Vagina (tissue), 2 donors: ENCODE measurements at regions not wholly inside any gene's neighbourhood (a gene's known extent, or its start where the extent isn't known, plus 50 kb on each side); places are given as distances from the start of the nearest gene placed in this dataset.
A peak's percentile ranks its signal among the peaks of the same experiment; 100 is the strongest.

Source experiments
- DNase-seq, 2 donors: peaks; one replicate each; pipeline ENCODE4 v3.0.0-alpha.2; 2017; ENCODE audit errors: extremely low spot score in 2 of 2
- H3K27ac ChIP-seq: fragments of 200-600 bp; sonication (generic); one replicate; pipeline ENCODE4 v1.5.1; 2019
- H3K27me3 ChIP-seq: fragments of 200-600 bp; sonication (generic); one replicate; pipeline ENCODE4 v1.5.1; 2019
- H3K36me3 ChIP-seq, 2 donors: fragments of 200-600 bp; sonication (generic); one replicate each; pipeline ENCODE4 v1.5.1; 2017 to 2019
- H3K4me1 ChIP-seq: fragments of 200-600 bp; sonication (generic); one replicate; pipeline ENCODE4 v1.5.1; 2019
- H3K4me3 ChIP-seq, 2 donors: fragments of 200-600 bp; sonication (generic); 1 replicate in 1 of 2; 2 replicates in 1 of 2; pipeline ENCODE4 v1.5.1; 2016 to 2019
- H3K9me3 ChIP-seq: fragments of 200-600 bp; sonication (generic); one replicate; pipeline ENCODE4 v1.5.1; 2019
- CTCF ChIP-seq, 3 experiments: fragments of 450-650 bp in 2 of 3; fragments of 200-600 bp in 1 of 3; sonication (generic) in 1 of 3; IDR thresholded peaks; one replicate each; pipeline ENCODE4 v1.5.1; 2017 to 2019; ENCODE audit warnings: antibody characterized with exemption in 3 of 3, mild to moderate bottlenecking in 2 of 3, moderate library complexity in 2 of 3
- POLR2A ChIP-seq, 2 donors: fragments of 450-650 bp; IDR thresholded peaks; one replicate each; pipeline ENCODE4 v1.6.1; 2017; ENCODE audit warnings: antibody characterized with exemption in 2 of 2, mild to moderate bottlenecking in 2 of 2, moderate library complexity in 2 of 2
- POLR2AphosphoS5 ChIP-seq, 2 donors: sonication (generic); formaldehyde crosslinking; IDR thresholded peaks; one replicate each; pipeline ENCODE4 v1.9.0; 2017; ENCODE audit warnings: antibody characterized with exemption in 2 of 2, mild to moderate bottlenecking in 2 of 2, low read depth in 1 of 2; ENCODE audit not compliant: insufficient read depth in 1 of 2
- intact Hi-C: fragments of 100-400 bp; cut with DNase I; formaldehyde crosslinking; loops from one replicate; pipeline ENCODE4 v1.15.1; 2023

GRCh38 chr4:3352941-3353594 is 60.2 kb downstream of the RGS12 start:
- intact Hi-C loops, result no loop called here
- Histone ChIP-seq H3K27ac (no peak overlapping the region), H3K27me3 (no peaks in the 10 kb centered on the region), H3K4me3 (no peak overlapping the region), H3K36me3 (no peaks in the 10 kb centered on the region), H3K9me3 (no peaks in the 10 kb centered on the region), H3K4me1 (peaks cover 7% of the 10 kb centered on the region)
- TF ChIP-seq CTCF (IDR thresholded peaks at IDR 0.05) (no peak), POLR2AphosphoS5 (IDR thresholded peaks at IDR 0.05; ENCODE audit: insufficient read depth in 1 of 2, low read depth in 1 of 2) (no peak), POLR2A (IDR thresholded peaks at IDR 0.05) (no peak)
- DNase-seq, result peak; percentile 74 to 80

- H3K9me3 ChIP-seq, result no peaks in the 10 kb centered on the region
- DNase-seq, result peak in 1 of 2 donors; percentile 85
- H3K4me3 ChIP-seq, result no peak overlapping the region
- H3K4me1 ChIP-seq, result peaks cover 7% of the 10 kb centered on the region
- H3K36me3 ChIP-seq, result no peaks in the 10 kb centered on the region
- TF ChIP-seq POLR2AphosphoS5 (IDR thresholded peaks at IDR 0.05; ENCODE audit: insufficient read depth in 1 of 2, low read depth in 1 of 2) (peak in 1 of 2 donors; percentile 28), POLR2A (IDR thresholded peaks at IDR 0.05) (no peak)
- intact Hi-C loops, result no loop called here
- H3K27ac ChIP-seq, result peak overlapping the region; percentile 4
- H3K27me3 ChIP-seq, result no peaks in the 10 kb centered on the region
These were observed 61.1 kb downstream of the RGS12 start for GRCh38 chr4:3353752-3354454.

GRCh38 chr4:3354455-3354811 is 61.6 kb downstream of the RGS12 start:
- TF ChIP-seq CTCF (IDR thresholded peaks at IDR 0.05), result no peak
- no peak for TF ChIP-seq POLR2AphosphoS5 (IDR thresholded peaks at IDR 0.05; ENCODE audit: insufficient read depth in 1 of 2, low read depth in 1 of 2)
- TF ChIP-seq POLR2A (IDR thresholded peaks at IDR 0.05), result no peak
- Histone ChIP-seq H3K9me3 (no peaks in the 10 kb centered on the region), H3K4me3 (no peak overlapping the region), H3K27ac (no peak overlapping the region), H3K4me1 (peaks cover 7% of the 10 kb centered on the region), H3K36me3 (no peaks in the 10 kb centered on the region), H3K27me3 (no peaks in the 10 kb centered on the region)
- no peak for DNase-seq
- intact Hi-C loops, result no loop called here

GRCh38 chr4:3355266-3355748 is 62.5 kb downstream of the RGS12 start:
- intact Hi-C loops, result no loop called here
- Histone ChIP-seq H3K9me3 (no peaks in the 10 kb centered on the region), H3K27me3 (no peaks in the 10 kb centered on the region), H3K36me3 (no peaks in the 10 kb centered on the region), H3K4me1 (peaks cover 7% of the 10 kb centered on the region), H3K27ac (no peak overlapping the region), H3K4me3 (no peak overlapping the region)
- TF ChIP-seq CTCF (IDR thresholded peaks at IDR 0.05) (no peak), POLR2AphosphoS5 (IDR thresholded peaks at IDR 0.05; ENCODE audit: insufficient read depth in 1 of 2, low read depth in 1 of 2) (no peak), POLR2A (IDR thresholded peaks at IDR 0.05) (no peak)
- DNase-seq, result no peak

GRCh38 chr4:3358656-3359055 is 65.8 kb downstream of the RGS12 start:
- Histone ChIP-seq H3K9me3 (no peaks in the 10 kb centered on the region), H3K36me3 (no peaks in the 10 kb centered on the region), H3K27ac (no peak overlapping the region), H3K27me3 (no peaks in the 10 kb centered on the region), H3K4me1 (peaks cover 9% of the 10 kb centered on the region), H3K4me3 (no peak overlapping the region)
- intact Hi-C loops, result no loop called here
- DNase-seq, result peak in 1 of 2 donors; percentile 8
- TF ChIP-seq POLR2AphosphoS5 (IDR thresholded peaks at IDR 0.05; ENCODE audit: insufficient read depth in 1 of 2, low read depth in 1 of 2) (no peak), CTCF (IDR thresholded peaks at IDR 0.05) (no peak), POLR2A (IDR thresholded peaks at IDR 0.05) (no peak)
